ENCODE measurements at regions not wholly inside any gene's neighbourhood (a gene's known extent, or its start where the extent isn't known, plus 50 kb on each side); places are given as distances from the start of the nearest gene placed in this dataset.
"Not testable (repeated sequence)": the region's sequence is repeated elsewhere in the genome, so short reads cannot be mapped to it uniquely, and the experiment has no call there.

- not testable (repeated sequence) for TF ChIP-seq POLR2AphosphoS5 (IDR thresholded peaks at IDR 0.05); POLR2A (IDR thresholded peaks at IDR 0.05; ENCODE audit: low read depth); CTCF (IDR thresholded peaks at IDR 0.05)
These were observed 752.2 kb downstream of the TTLL7 start for GRCh38 chr1:83246780-83247179.
